HTR-8/SVneo (cell line): ENCODE measurements at regions not wholly inside any gene's neighbourhood (a gene's known extent, or its start where the extent isn't known, plus 50 kb on each side); places are given as distances from the start of the nearest gene placed in this dataset.
"Not testable (repeated sequence)": the region's sequence is repeated elsewhere in the genome, so short reads cannot be mapped to it uniquely, and the experiment has no call there.

ENCODE experiments used
- DNase-seq: peaks from one replicate; pipeline ENCODE4 v3.0.0; 2011; ENCODE audit warnings: low spot score, mixed read lengths; ENCODE audit not compliant: insufficient read length
- FAIRE-seq: peaks from 2 replicates; lab custom pipeline; 2011; peaks lifted over from hg19 to GRCh38; lab: Jason Lieb, UNC

- no peak for FAIRE-seq
- no peak for DNase-seq
Measured at GRCh38 chr1:81201779-81202178, 599.0 kb upstream of the ADGRL2 start.

DNA sequence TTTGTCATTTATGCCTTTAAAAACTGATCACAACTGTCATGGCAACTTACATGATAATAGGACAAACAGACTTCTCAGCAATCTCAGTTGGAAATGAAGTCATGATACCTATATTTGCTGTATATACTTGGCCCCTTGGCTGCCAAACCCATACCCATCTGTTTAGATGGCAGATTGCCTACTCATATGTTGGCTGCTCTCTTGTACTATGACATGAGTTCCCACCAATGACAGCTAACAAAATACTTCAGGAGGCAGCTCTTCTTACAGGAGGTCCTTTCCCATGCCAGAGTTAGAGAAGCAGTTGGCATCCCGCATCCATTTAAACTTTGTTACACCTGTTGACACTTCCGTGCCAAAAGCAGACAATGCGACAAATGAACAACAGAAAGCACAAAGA, 603.1 kb upstream of the ADGRL2 start:
- DNase-seq, result no peak
- FAIRE-seq, result no peak

- FAIRE-seq, result no peak
- DNase-seq, result no peak
Measured at GRCh38 chr1:81192647-81193642, 607.8 kb upstream of the ADGRL2 start.

GRCh38 chr1:81190003-81190402, 610.7 kb upstream of the ADGRL2 start:
- no peak for FAIRE-seq
- no peak for DNase-seq

DNA sequence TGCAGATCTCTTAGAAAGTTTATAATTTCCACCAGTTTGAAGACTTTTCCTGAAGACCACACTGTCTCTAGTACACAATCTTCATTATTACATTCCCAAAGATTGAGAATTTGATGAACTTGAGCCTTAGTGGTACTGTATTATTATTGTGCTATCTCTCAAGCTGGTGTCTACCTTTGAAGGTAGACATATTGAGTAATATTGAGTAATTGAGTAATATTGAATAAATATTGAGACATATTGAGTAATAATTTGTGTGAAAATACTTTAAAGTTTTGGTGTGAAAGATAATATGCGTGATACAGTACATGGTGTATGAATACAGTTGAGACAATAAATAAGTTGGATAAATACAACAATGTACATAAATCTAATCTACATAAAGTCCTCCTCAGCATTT, 613.1 kb upstream of the ADGRL2 start:
- DNase-seq, result no peak
- no peak for FAIRE-seq

DNA sequence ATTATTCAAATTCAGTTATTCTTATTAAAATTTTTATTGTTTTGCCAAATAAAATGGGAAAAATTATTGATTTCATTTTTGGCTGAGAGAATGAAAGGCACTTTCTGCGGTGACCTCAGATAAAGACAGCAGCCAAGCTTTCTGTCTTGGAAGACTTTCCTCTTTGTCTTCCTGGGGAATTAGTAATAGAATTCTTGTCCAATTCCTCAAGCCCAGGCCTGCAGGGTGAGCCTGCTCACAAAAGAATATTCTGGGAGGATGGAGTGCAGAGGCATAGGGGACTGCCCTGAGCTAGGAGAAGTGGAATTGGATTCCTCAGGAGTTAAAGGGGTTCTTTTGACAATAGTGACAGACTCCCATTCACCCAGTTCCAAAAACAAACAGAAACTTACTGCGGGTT, 614.5 kb upstream of the ADGRL2 start:
- no peak for FAIRE-seq

GRCh38 chr1:81183553-81183952, 617.2 kb upstream of the ADGRL2 start:
- DNase-seq, result no peak
- no peak for FAIRE-seq

More for the DNA sequence above, 614.5 kb upstream of the ADGRL2 start:
- DNase-seq, result no peak

GRCh38 chr1:81183051-81183450, 617.7 kb upstream of the ADGRL2 start:
- FAIRE-seq, result no peak
- DNase-seq, result no peak

DNA sequence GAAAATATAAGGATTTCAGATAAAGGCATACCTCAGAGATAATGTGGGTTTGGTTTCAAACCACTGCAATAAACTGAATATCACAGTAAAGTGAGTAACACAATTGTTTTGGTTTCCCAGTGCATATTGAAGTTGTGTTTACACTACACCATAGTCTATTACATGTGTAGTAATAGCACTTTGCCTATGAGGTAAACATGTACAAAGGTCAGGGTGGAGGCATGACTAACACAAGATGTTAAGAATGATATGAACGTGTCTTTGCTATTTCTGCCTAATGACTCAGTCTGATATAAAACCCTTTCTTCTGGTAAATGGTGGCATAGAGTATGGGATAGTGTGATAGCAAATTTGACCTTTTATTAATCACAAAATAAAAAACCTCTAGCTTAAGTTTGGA, 621.5 kb upstream of the ADGRL2 start:
- DNase-seq (peak; percentile 3), FAIRE-seq (no peak)

GRCh38 chr1:81178431-81179093, 622.2 kb upstream of the ADGRL2 start:
- FAIRE-seq, DNase-seq: not testable (repeated sequence)

DNA sequence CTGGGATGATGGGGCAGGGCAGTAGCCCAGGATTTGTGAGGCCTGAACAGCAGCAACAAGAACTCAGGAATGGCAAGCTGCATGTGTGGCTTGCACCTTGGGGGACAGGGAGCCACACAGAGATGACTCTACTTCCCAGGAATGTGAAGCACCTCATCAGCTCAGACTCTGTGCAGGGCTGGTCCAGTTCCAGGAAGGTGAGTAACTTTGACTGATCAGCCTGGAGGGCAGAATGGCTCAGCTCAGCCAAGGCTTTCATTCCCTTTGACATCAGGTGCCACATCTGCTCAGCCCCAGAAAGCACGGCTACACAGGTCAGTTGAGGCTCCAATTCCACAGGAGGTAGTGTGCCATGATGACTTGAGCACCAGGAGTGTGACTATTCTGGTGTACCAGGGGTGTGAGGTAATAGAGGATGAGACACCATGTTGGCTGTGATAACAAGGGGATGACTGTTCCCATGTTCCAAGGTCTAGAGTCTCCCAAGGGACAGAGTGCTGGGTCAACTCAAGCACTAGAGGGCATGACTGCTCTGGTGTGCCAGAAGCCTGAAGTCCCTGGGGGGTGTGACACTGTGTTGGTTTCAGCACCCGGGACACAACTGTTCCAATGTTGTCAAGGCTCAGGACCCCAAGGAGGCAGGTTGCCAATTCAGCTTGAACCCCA, 625.8 kb upstream of the ADGRL2 start:
- DNase-seq (no peak), FAIRE-seq (no peak)

DNA sequence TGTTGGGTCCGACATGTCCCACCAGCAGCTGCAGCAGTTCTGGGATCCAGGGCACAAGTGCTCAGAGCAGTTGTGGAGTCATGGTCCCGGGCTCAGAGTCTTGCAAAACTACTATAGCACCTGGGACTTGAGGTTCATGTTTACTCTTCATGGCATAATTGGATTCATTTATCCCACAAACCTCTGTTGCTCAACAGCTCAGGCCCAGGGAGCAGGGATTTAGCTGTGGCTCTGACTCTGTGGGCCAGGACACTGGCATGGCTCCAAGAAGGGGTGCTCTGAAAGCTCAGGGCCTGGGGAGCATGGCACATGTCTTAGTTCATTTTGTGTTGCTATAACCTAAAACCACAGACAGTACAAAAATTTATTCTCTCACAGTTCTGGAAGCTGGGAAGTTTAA, 626.7 kb upstream of the ADGRL2 start:
- DNase-seq, result no peak
- no peak for FAIRE-seq

- DNase-seq, result no peak
- FAIRE-seq, result no peak
Measured at GRCh38 chr1:81172483-81172882, 628.3 kb upstream of the ADGRL2 start.

GRCh38 chr1:81170721-81171120, 630.0 kb upstream of the ADGRL2 start:
- FAIRE-seq (no peak), DNase-seq (no peak)

GRCh38 chr1:81165963-81166362, 634.8 kb upstream of the ADGRL2 start:
- FAIRE-seq (no peak), DNase-seq (no peak)

DNA sequence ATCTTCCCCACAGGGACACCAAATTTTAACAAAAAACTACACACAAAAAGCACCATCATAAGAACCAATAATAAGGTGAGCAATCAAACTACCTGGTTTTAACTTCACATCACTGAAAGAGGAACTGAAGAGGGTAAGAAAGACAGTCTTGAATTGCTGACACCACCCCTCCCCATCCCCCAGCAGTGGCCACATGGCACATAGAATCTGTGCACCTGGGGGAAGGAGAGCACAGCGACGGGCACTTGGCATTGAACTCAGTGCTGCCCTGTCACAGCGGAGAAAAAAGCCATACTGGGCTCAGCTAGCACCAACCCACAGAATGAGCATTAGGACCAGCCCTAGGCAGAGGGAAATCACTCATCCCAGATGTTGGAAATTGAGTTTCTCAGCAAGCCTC, 640.0 kb upstream of the ADGRL2 start:
- no peak for FAIRE-seq

DNA sequence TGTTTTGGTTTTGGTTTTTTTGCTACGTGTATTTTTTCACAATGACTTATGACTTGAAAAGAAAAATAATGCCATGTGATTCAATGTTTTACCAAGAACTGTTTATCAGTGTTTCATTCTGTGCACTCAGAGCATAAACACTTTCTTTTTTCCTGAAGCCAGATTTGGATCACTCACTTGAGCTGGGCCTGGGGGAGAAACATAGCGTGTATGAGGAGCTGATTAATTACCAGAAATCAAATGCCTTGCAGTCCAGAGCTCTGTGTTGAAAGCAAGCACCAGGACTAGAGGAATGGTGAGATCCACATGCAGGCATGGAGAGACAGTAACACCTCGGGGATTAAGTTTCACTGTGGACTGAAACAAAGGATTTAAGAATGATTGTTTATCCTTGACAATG, 642.1 kb upstream of the ADGRL2 start:
- DNase-seq, result no peak
- FAIRE-seq, result no peak

More for the DNA sequence above, 640.0 kb upstream of the ADGRL2 start:
- no peak for DNase-seq

GRCh38 chr1:81157686-81158085, 643.0 kb upstream of the ADGRL2 start:
- DNase-seq (no peak), FAIRE-seq (no peak)

- DNase-seq, result no peak
- FAIRE-seq, result no peak
Measured at GRCh38 chr1:81156887-81157286, 643.8 kb upstream of the ADGRL2 start.

- FAIRE-seq, result no peak
- no peak for DNase-seq
Measured at GRCh38 chr1:81155131-81155530, 645.6 kb upstream of the ADGRL2 start.

DNA sequence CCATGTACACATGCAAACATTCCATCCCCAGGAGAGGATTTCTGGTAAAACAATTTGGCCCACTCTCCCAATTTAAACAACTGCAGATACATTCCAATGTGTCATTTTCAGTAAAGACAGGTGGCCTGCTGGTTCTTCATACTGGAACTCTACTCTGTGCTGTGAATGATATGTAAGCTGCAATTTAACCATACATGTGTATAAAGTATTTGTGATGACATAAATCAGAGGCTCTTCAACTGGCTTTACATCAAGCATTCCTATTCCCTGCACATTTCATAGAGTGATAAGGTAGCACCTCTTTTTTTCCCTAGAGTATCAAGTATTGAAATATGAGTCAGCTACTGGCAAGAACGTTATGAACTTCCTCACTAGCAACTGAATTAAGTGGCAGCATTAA, 649.5 kb upstream of the ADGRL2 start:
- DNase-seq (no peak), FAIRE-seq (no peak)
